T-helper 9 cell (primary cell): ENCODE measurements at regions not wholly inside any gene's neighbourhood (a gene's known extent, or its start where the extent isn't known, plus 50 kb on each side); places are given as distances from the start of the nearest gene placed in this dataset.
A peak's percentile ranks its signal among the peaks of the same experiment; 100 is the strongest.

Experiments
- DNase-seq: peaks from one replicate; pipeline ENCODE4 v3.0.0-alpha.2; 2020

DNA sequence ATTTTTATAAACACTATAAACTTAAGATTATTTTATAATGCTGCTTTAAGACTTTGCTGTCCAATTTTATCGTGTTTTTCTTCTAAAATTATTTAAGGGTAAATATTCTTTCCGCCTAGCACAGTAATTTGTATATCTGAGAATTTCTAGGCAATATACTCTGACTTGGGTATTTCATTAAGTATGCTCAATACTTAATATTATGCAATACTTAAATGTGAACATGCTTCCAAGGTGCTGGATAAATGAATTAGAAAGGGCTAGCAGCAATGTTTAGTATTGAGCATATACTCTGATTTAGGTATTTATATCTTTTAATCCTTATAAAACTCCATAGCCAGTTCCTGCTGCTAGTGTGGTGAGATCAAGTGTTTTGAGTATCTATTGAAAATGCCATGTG is 60.3 kb upstream of the ANO3 start:
- no peak for DNase-seq

GRCh38 chr11:26276798-26277424 is 55.0 kb upstream of the ANO3 start:
- peak; percentile 20 for DNase-seq

DNA sequence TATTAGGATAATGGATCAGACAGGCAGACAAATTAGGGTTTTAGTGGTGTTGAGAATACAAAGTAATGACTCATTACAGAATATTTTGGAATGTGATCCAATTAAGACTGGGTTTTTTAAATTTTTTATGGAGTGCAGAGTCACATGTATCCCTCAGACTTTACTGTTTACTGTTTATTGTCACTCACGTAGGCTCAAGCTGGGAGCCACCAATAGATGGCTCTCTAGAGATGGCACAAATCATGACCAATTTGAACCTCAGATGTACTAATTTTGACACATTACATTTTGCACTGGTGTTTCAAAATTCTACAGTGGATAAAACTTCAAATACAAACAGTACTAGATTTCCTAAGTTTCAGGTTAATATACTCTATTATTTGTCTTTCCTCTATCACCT is 53.6 kb upstream of the ANO3 start:
- DNase-seq, result no peak
